HepG2 (cell line): ENCODE measurements at regions not wholly inside any gene's neighbourhood (a gene's known extent, or its start where the extent isn't known, plus 50 kb on each side); places are given as distances from the start of the nearest gene placed in this dataset.
A peak's percentile ranks its signal among the peaks of the same experiment; 100 is the strongest.

Source experiments
- FOXK2 ChIP-seq: fragments of 450-650 bp; IDR thresholded peaks from 2 replicates; pipeline ENCODE4 v1.6.1; 2016
- FOXM1 ChIP-seq: sonication (generic); formaldehyde crosslinking; IDR thresholded peaks from 2 replicates; pipeline ENCODE4 v1.5.0; 2020; ENCODE audit warnings: missing genetic modification reagents
- FOXP1 ChIP-seq, 2 experiments: fragments of 450-650 bp in 1 of 2; IDR thresholded peaks; 2 replicates each; pipeline ENCODE4 v1.6.1; 2017 to 2018; ENCODE audit warnings: antibody characterized with exemption in 1 of 2
- GABPB1 ChIP-seq: IDR thresholded peaks from 2 replicates; pipeline ENCODE4 v1.6.1; 2016; ENCODE audit warnings: mild to moderate bottlenecking, missing genetic modification reagents, moderate library complexity, missing compliant biosample characterization
- GFI1 ChIP-seq: sonication (generic); formaldehyde crosslinking; IDR thresholded peaks from 2 replicates; pipeline ENCODE4 v1.5.0; 2020; ENCODE audit warnings: missing genetic modification reagents, mild to moderate bottlenecking, borderline replicate concordance
- MXI1 ChIP-seq: IDR thresholded peaks from 3 replicates; pipeline ENCODE4 v1.6.1; 2012; ENCODE audit warnings: low read depth, low read length, inconsistent platforms, borderline replicate concordance
- POLR2G ChIP-seq: fragments of 200-400 bp; formaldehyde crosslinking; IDR thresholded peaks from 2 replicates; pipeline ENCODE4 v1.6.1; 2018; ENCODE audit warnings: mild to moderate bottlenecking, low read depth, low read length, moderate library complexity
- SP1 ChIP-seq, 2 experiments: fragments of 450-650 bp in 1 of 2; sonication (generic) in 1 of 2; formaldehyde crosslinking in 1 of 2; IDR thresholded peaks; 2 replicates each; pipeline versions ENCODE4 v1.4.0 to v1.6.1; 2016 to 2020; ENCODE audit warnings: missing genetic modification reagents in 1 of 2
- THAP11 ChIP-seq: IDR thresholded peaks from 2 replicates; pipeline ENCODE4 v1.6.1; 2016; ENCODE audit warnings: missing biosample characterization, missing genetic modification reagents
- ZFAT ChIP-seq: sonication (generic); formaldehyde crosslinking; conservative IDR thresholded peaks from 2 replicates; pipeline ENCODE4 v1.8.1; 2023; ENCODE audit warnings: missing genetic modification reagents, inconsistent platforms
- ZNF367 ChIP-seq: sonication (generic); formaldehyde crosslinking; IDR thresholded peaks from 2 replicates; pipeline ENCODE4 v1.4.0; 2020; ENCODE audit warnings: missing genetic modification reagents, borderline replicate concordance
- ZNF383 ChIP-seq: sonication (generic); formaldehyde crosslinking; IDR thresholded peaks from 2 replicates; pipeline ENCODE4 v1.4.0; 2020; ENCODE audit warnings: missing genetic modification reagents, mild to moderate bottlenecking, borderline replicate concordance
- ZNF761 ChIP-seq: sonication (generic); formaldehyde crosslinking; conservative IDR thresholded peaks from 2 replicates; pipeline ENCODE4 v1.4.0; 2020; ENCODE audit warnings: mild to moderate bottlenecking, missing genetic modification reagents
- ZZZ3 ChIP-seq: sonication (generic); formaldehyde crosslinking; IDR thresholded peaks from 2 replicates; pipeline ENCODE4 v1.4.0; 2020; ENCODE audit warnings: missing genetic modification reagents, mild to moderate bottlenecking, borderline replicate concordance
- TF ChIP-seq, protein P1 (sequence below), 2 experiments: sonication (generic) in 1 of 2; formaldehyde crosslinking in 1 of 2; IDR thresholded peaks; 2 replicates each; pipeline versions ENCODE4 v1.4.0 to v1.6.1; 2016 to 2020; ENCODE audit warnings: borderline replicate concordance in 1 of 2, low read depth in 1 of 2, mild to moderate bottlenecking in 1 of 2, missing genetic modification reagents in 1 of 2
- TF ChIP-seq, protein P2 (sequence below): sonication (generic); formaldehyde crosslinking; IDR thresholded peaks from 2 replicates; pipeline ENCODE4 v1.4.0; 2020; ENCODE audit warnings: missing genetic modification reagents
- TF ChIP-seq, protein P3 (sequence below): IDR thresholded peaks from 2 replicates; pipeline ENCODE4 v1.6.1; 2016; ENCODE audit warnings: mild to moderate bottlenecking
- TF ChIP-seq, protein P4 (sequence below): IDR thresholded peaks from 2 replicates; pipeline ENCODE4 v1.6.1; 2012; ENCODE audit warnings: low read depth, low read length, improper control_type of control experiment

DNA sequence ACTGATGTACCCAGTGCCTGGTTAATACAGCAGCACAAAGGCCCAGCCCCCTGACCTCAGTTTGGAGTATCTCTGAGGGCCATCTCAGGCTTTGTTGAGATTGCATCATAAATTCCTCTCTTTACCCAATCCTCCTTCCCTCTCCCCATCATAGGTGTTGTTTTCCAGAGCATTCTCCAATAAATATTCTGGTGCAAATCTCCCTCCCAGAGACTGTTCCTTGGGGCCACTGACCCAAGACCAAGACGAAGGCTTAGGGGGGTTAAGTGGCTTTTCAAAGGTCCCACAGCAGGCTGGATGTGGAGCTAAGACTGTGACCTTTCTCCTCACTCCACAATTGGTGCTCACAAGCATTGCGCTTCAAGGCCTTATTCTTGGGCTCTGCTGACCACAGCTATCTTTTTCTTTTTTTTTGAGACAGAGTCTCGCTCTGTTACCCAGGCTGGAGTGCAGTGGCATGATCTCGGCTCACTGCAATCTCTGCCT lies 72.4 kb upstream of the ZMYND8 start (continued):
- TF ChIP-seq, protein P1, sequence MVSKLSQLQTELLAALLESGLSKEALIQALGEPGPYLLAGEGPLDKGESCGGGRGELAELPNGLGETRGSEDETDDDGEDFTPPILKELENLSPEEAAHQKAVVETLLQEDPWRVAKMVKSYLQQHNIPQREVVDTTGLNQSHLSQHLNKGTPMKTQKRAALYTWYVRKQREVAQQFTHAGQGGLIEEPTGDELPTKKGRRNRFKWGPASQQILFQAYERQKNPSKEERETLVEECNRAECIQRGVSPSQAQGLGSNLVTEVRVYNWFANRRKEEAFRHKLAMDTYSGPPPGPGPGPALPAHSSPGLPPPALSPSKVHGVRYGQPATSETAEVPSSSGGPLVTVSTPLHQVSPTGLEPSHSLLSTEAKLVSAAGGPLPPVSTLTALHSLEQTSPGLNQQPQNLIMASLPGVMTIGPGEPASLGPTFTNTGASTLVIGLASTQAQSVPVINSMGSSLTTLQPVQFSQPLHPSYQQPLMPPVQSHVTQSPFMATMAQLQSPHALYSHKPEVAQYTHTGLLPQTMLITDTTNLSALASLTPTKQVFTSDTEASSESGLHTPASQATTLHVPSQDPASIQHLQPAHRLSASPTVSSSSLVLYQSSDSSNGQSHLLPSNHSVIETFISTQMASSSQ (IDR thresholded peaks at IDR 0.05; ENCODE audit: low read depth) = 0 out of 2 replicates have a peak, but pooled peaks have one; percentile 29
- TF ChIP-seq, protein P1 (CRISPR knock-in tag; IDR thresholded peaks at IDR 0.05; ENCODE audit: borderline replicate concordance) = no peak
- TF ChIP-seq ZZZ3 (CRISPR knock-in tag) (no peak), FOXK2 (no peak), FOXM1 (CRISPR knock-in tag) (no peak), MXI1 (no peak), ZNF367 (CRISPR knock-in tag) (no peak), POLR2G (no peak), SP1 (IDR thresholded peaks at IDR 0.05) (no peak), SP1 (CRISPR knock-in tag; IDR thresholded peaks at IDR 0.05) (no peak), THAP11 (CRISPR knock-in tag) (peak; percentile 51), ZFAT (CRISPR knock-in tag) (no peak), ZNF383 (CRISPR knock-in tag) (no peak), GABPB1 (CRISPR knock-in tag) (no peak), FOXP1 (IDR thresholded peaks at IDR 0.05) (no peak), FOXP1 (CRISPR knock-in tag; IDR thresholded peaks at IDR 0.05) (peak; percentile 58; the same call in 1 of the 2 replicates), GFI1 (CRISPR knock-in tag) (no peak), ZNF761 (no peak)
- TF ChIP-seq, protein P2, sequence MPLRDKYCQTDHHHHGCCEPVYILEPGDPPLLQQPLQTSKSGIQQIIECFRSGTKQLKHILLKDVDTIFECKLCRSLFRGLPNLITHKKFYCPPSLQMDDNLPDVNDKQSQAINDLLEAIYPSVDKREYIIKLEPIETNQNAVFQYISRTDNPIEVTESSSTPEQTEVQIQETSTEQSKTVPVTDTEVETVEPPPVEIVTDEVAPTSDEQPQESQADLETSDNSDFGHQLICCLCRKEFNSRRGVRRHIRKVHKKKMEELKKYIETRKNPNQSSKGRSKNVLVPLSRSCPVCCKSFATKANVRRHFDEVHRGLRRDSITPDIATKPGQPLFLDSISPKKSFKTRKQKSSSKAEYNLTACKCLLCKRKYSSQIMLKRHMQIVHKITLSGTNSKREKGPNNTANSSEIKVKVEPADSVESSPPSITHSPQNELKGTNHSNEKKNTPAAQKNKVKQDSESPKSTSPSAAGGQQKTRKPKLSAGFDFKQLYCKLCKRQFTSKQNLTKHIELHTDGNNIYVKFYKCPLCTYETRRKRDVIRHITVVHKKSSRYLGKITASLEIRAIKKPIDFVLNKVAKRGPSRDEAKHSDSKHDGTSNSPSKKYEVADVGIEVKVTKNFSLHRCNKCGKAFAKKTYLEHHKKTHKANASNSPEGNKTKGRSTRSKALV (CRISPR knock-in tag) = no peak
- TF ChIP-seq, protein P3, sequence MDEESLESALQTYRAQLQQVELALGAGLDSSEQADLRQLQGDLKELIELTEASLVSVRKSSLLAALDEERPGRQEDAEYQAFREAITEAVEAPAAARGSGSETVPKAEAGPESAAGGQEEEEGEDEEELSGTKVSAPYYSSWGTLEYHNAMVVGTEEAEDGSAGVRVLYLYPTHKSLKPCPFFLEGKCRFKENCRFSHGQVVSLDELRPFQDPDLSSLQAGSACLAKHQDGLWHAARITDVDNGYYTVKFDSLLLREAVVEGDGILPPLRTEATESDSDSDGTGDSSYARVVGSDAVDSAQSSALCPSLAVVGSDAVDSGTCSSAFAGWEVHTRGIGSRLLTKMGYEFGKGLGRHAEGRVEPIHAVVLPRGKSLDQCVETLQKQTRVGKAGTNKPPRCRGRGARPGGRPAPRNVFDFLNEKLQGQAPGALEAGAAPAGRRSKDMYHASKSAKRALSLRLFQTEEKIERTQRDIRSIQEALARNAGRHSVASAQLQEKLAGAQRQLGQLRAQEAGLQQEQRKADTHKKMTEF (CRISPR knock-in tag) = peak; percentile 31; the same call in 1 of the 2 replicates
- TF ChIP-seq, protein P4, sequence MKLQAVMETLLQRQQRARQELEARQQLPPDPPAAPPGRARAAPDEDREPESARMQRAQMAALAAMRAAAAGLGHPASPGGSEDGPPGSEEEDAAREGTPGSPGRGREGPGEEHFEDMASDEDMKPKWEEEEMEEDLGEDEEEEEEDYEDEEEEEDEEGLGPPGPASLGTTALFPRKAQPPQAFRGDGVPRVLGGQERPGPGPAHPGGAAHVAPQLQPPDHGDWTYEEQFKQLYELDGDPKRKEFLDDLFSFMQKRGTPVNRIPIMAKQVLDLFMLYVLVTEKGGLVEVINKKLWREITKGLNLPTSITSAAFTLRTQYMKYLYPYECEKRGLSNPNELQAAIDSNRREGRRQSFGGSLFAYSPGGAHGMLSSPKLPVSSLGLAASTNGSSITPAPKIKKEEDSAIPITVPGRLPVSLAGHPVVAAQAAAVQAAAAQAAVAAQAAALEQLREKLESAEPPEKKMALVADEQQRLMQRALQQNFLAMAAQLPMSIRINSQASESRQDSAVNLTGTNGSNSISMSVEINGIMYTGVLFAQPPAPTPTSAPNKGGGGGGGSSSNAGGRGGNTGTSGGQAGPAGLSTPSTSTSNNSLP = no peak
